HEK293T (cell line): ENCODE measurements at regions not wholly inside any gene's neighbourhood (a gene's known extent, or its start where the extent isn't known, plus 50 kb on each side); places are given as distances from the start of the nearest gene placed in this dataset.
"Not testable (repeated sequence)": the region's sequence is repeated elsewhere in the genome, so short reads cannot be mapped to it uniquely, and the experiment has no call there.

ENCODE experiments used
- ARNT ChIP-seq: fragments of 450-650 bp; IDR thresholded peaks from 2 replicates; pipeline ENCODE4 v1.6.1; 2017; ENCODE audit warnings: mild to moderate bottlenecking
- BHLHE40 ChIP-seq: fragments of 450-650 bp; IDR thresholded peaks from 2 replicates; pipeline ENCODE4 v1.6.1; 2016; ENCODE audit warnings: mild to moderate bottlenecking, moderate library complexity, borderline replicate concordance
- CTBP1 ChIP-seq: fragments of 450-650 bp; IDR thresholded peaks from 2 replicates; pipeline ENCODE4 v1.6.1; 2016; ENCODE audit warnings: borderline replicate concordance
- FOXA1 ChIP-seq: fragments of 450-650 bp; IDR thresholded peaks from 2 replicates; pipeline ENCODE4 v1.6.1; 2016; ENCODE audit warnings: mild to moderate bottlenecking
- FOXK2 ChIP-seq: fragments of 450-650 bp; IDR thresholded peaks from 2 replicates; pipeline ENCODE4 v1.6.1; 2016; ENCODE audit warnings: mild to moderate bottlenecking
- FOXM1 ChIP-seq: fragments of 450-650 bp; IDR thresholded peaks from 2 replicates; pipeline ENCODE4 v1.6.1; 2017; ENCODE audit warnings: mild to moderate bottlenecking, borderline replicate concordance
- L3MBTL2 ChIP-seq: fragments of 450-650 bp; conservative IDR thresholded peaks from 2 replicates; pipeline ENCODE4 v1.6.1; 2016; ENCODE audit warnings: mild to moderate bottlenecking
- LEF1 ChIP-seq: fragments of 450-650 bp; IDR thresholded peaks from 2 replicates; pipeline ENCODE4 v1.6.1; 2017; ENCODE audit warnings: mild to moderate bottlenecking, borderline replicate concordance
- NFRKB ChIP-seq: fragments of 450-650 bp; IDR thresholded peaks from 2 replicates; pipeline ENCODE4 v1.6.1; 2016; ENCODE audit warnings: mild to moderate bottlenecking, moderate library complexity
- SP1 ChIP-seq: fragments of 450-650 bp; IDR thresholded peaks from 2 replicates; pipeline ENCODE4 v1.6.1; 2017
- SUZ12 ChIP-seq: fragments of 450-650 bp; IDR thresholded peaks from 2 replicates; pipeline ENCODE4 v1.6.1; 2016; ENCODE audit warnings: mild to moderate bottlenecking
- TARDBP ChIP-seq: fragments of 450-650 bp; IDR thresholded peaks from 2 replicates; pipeline ENCODE4 v1.6.1; 2016
- TF ChIP-seq, protein P1 (sequence below): fragments of 450-650 bp; IDR thresholded peaks from 2 replicates; pipeline ENCODE4 v1.6.1; 2016

DNA sequence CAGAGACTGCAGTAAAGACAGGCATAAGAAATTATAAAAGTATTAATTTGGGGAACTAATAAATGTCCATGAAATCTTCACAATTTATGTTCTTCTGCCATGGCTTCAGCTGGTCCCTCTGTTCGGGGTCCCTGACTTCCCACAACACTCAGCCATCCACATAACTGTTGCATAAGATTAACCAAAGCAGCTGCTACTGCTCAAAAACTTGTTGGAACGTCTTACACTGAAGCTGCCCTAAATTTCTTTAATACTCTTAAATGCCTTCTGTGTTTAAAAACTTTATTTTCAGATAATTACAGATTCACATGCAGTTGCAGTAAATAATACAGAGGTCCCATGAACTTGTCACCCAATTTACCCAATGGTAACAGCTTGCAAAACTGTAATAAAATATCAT lies 193.1 kb upstream of the DTNA start:
- not testable (repeated sequence) for TF ChIP-seq FOXK2, TARDBP, SUZ12, ARNT, L3MBTL2, BHLHE40, NFRKB, FOXM1, SP1, CTBP1, LEF1, FOXA1
- TF ChIP-seq, protein P1, sequence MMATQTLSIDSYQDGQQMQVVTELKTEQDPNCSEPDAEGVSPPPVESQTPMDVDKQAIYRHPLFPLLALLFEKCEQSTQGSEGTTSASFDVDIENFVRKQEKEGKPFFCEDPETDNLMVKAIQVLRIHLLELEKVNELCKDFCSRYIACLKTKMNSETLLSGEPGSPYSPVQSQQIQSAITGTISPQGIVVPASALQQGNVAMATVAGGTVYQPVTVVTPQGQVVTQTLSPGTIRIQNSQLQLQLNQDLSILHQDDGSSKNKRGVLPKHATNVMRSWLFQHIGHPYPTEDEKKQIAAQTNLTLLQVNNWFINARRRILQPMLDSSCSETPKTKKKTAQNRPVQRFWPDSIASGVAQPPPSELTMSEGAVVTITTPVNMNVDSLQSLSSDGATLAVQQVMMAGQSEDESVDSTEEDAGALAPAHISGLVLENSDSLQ: not testable (repeated sequence)
